ENCODE measurements at regions not wholly inside any gene's neighbourhood (a gene's known extent, or its start where the extent isn't known, plus 50 kb on each side); places are given as distances from the start of the nearest gene placed in this dataset.

- H3K27ac ChIP-seq (ENCODE audit: low read depth in 2 of 2, low read length in 2 of 2) = no peak overlapping the region
- no peaks in the 10 kb centered on the region for H3K27me3 ChIP-seq (ENCODE audit: control insufficient read depth, insufficient read depth, low read length)
- H3K9me3 ChIP-seq (ENCODE audit: control insufficient read depth in 2 of 3, insufficient read depth in 1 of 3, low read length in 3 of 3) = no peaks in the 10 kb centered on the region
- H3K9ac ChIP-seq (ENCODE audit: low read length in 3 of 3) = no peak overlapping the region
- no peak overlapping the region for H3K4me3 ChIP-seq (ENCODE audit: low read length in 3 of 3)
- peaks cover 8 to 10% (median 10%) of the 10 kb centered on the region in 3 donors for H3K4me1 ChIP-seq (ENCODE audit: control insufficient read depth in 2 of 3, insufficient read depth in 2 of 3, low read depth in 1 of 3, low read length in 3 of 3)
- no peak for DNase-seq
- FAIRE-seq = no peak
- no peak for TF ChIP-seq CTCF (IDR thresholded peaks at IDR 0.05; ENCODE audit: borderline replicate concordance, extremely low read depth, insufficient read depth)
- intact Hi-C loops (cut with DNase I) = no loop called here
- no peaks in the 10 kb centered on the region for H3K36me3 ChIP-seq (ENCODE audit: control insufficient read depth in 2 of 3, insufficient read depth in 3 of 3, low read length in 3 of 3)
Measured at GRCh38 chr3:188053710-188054380, 100.1 kb upstream of the LPP start.

GRCh38 chr3:188054541-188054940, 99.4 kb upstream of the LPP start:
- H3K27me3 ChIP-seq (ENCODE audit: control insufficient read depth, insufficient read depth, low read length) = no peaks in the 10 kb centered on the region
- H3K36me3 ChIP-seq (ENCODE audit: control insufficient read depth in 2 of 3, insufficient read depth in 3 of 3, low read length in 3 of 3) = no peaks in the 10 kb centered on the region
- no peak overlapping the region for H3K9ac ChIP-seq (ENCODE audit: low read length in 3 of 3)
- DNase-seq (no peak), FAIRE-seq (no peak)
- H3K9me3 ChIP-seq (ENCODE audit: control insufficient read depth in 2 of 3, insufficient read depth in 1 of 3, low read length in 3 of 3) = no peaks in the 10 kb centered on the region
- no peak for TF ChIP-seq CTCF (IDR thresholded peaks at IDR 0.05; ENCODE audit: borderline replicate concordance, extremely low read depth, insufficient read depth)
- no peak overlapping the region for H3K27ac ChIP-seq (ENCODE audit: low read depth in 2 of 2, low read length in 2 of 2)
- peaks cover 8 to 10% (median 10%) of the 10 kb centered on the region in 3 donors for H3K4me1 ChIP-seq (ENCODE audit: control insufficient read depth in 2 of 3, insufficient read depth in 2 of 3, low read depth in 1 of 3, low read length in 3 of 3)
- H3K4me3 ChIP-seq (ENCODE audit: low read length in 3 of 3) = no peak overlapping the region
- intact Hi-C loops (cut with DNase I) = no loop called here

- Histone ChIP-seq H3K4me1 (ENCODE audit: control insufficient read depth in 2 of 3, insufficient read depth in 2 of 3, low read depth in 1 of 3, low read length in 3 of 3) (peaks cover 8 to 10% (median 10%) of the 10 kb centered on the region in 3 donors), H3K27me3 (ENCODE audit: control insufficient read depth, insufficient read depth, low read length) (no peaks in the 10 kb centered on the region), H3K4me3 (ENCODE audit: low read length in 3 of 3) (no peak overlapping the region), H3K36me3 (ENCODE audit: control insufficient read depth in 2 of 3, insufficient read depth in 3 of 3, low read length in 3 of 3) (no peaks in the 10 kb centered on the region), H3K27ac (ENCODE audit: low read depth in 2 of 2, low read length in 2 of 2) (no peak overlapping the region), H3K9me3 (ENCODE audit: control insufficient read depth in 2 of 3, insufficient read depth in 1 of 3, low read length in 3 of 3) (no peaks in the 10 kb centered on the region), H3K9ac (ENCODE audit: low read length in 3 of 3) (no peak overlapping the region)
- no peak for TF ChIP-seq CTCF (IDR thresholded peaks at IDR 0.05; ENCODE audit: borderline replicate concordance, extremely low read depth, insufficient read depth)
- FAIRE-seq (no peak), DNase-seq (no peak)
- intact Hi-C loops (cut with DNase I) = no loop called here
Measured at GRCh38 chr3:188055388-188055787, 98.6 kb upstream of the LPP start.

- intact Hi-C loops (cut with DNase I) = no loop called here
- no peak for TF ChIP-seq CTCF (IDR thresholded peaks at IDR 0.05; ENCODE audit: borderline replicate concordance, extremely low read depth, insufficient read depth)
- Histone ChIP-seq H3K36me3 (ENCODE audit: control insufficient read depth in 2 of 3, insufficient read depth in 3 of 3, low read length in 3 of 3) (no peaks in the 10 kb centered on the region), H3K27me3 (ENCODE audit: control insufficient read depth, insufficient read depth, low read length) (no peaks in the 10 kb centered on the region), H3K9ac (ENCODE audit: low read length in 3 of 3) (no peak overlapping the region), H3K9me3 (ENCODE audit: control insufficient read depth in 2 of 3, insufficient read depth in 1 of 3, low read length in 3 of 3) (no peaks in the 10 kb centered on the region), H3K4me1 (ENCODE audit: control insufficient read depth in 2 of 3, insufficient read depth in 2 of 3, low read depth in 1 of 3, low read length in 3 of 3) (peaks cover 8 to 10% (median 10%) of the 10 kb centered on the region in 3 donors), H3K4me3 (ENCODE audit: low read length in 3 of 3) (no peak overlapping the region), H3K27ac (ENCODE audit: low read depth in 2 of 2, low read length in 2 of 2) (no peak overlapping the region)
- FAIRE-seq (no peak), DNase-seq (peak in 1 of 5 donors; percentile 29)
Measured at GRCh38 chr3:188057124-188057523, 96.8 kb upstream of the LPP start.

Data from kidney (tissue), 13 donors.